ENCODE measurements at regions not wholly inside any gene's neighbourhood (a gene's known extent, or its start where the extent isn't known, plus 50 kb on each side); places are given as distances from the start of the nearest gene placed in this dataset.

- H3K4me3 ChIP-seq (replicated peaks; ENCODE audit: insufficient read depth, low read length): no peak overlapping the region
- DNase-seq (ENCODE audit: low read depth in 1 of 2, low spot score in 1 of 2): no peak
- no peak overlapping the region for H3K27ac ChIP-seq (replicated peaks)
- no peaks in the 10 kb centered on the region for H3K27me3 ChIP-seq (ENCODE audit: insufficient read depth, poor library complexity, severe bottlenecking)
- TF ChIP-seq, protein P1, sequence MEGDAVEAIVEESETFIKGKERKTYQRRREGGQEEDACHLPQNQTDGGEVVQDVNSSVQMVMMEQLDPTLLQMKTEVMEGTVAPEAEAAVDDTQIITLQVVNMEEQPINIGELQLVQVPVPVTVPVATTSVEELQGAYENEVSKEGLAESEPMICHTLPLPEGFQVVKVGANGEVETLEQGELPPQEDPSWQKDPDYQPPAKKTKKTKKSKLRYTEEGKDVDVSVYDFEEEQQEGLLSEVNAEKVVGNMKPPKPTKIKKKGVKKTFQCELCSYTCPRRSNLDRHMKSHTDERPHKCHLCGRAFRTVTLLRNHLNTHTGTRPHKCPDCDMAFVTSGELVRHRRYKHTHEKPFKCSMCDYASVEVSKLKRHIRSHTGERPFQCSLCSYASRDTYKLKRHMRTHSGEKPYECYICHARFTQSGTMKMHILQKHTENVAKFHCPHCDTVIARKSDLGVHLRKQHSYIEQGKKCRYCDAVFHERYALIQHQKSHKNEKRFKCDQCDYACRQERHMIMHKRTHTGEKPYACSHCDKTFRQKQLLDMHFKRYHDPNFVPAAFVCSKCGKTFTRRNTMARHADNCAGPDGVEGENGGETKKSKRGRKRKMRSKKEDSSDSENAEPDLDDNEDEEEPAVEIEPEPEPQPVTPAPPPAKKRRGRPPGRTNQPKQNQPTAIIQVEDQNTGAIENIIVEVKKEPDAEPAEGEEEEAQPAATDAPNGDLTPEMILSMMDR (IDR thresholded peaks at IDR 0.05; ENCODE audit: insufficient read depth, low read length): no peak
These were observed 53.4 kb upstream of the STXBP1 start for GRCh38 chr9:127558581-127559246.

DNA sequence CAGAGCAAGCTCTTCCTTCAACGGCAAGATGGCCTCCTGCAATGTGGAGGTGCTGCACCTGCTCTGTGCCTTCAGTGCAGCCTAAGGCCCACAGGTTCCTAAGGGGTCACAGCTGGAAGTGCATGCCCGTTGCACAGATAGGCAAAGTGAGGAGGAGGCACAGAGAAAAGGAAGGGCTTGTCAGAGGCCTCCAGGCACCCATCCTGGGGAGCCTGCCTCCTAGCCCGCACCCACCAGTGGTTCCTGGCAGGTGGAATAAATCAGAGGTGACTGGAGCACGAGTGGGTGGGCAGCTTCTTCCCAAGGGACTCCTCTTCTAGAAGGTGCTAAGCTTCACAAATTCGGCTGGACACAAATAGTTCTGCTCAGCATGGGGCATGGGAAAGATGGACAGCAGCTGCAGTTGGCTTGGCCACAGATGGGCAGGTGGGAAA, 52.8 kb upstream of the STXBP1 start:
- no peaks in the 10 kb centered on the region for H3K27me3 ChIP-seq (ENCODE audit: insufficient read depth, poor library complexity, severe bottlenecking)
- no peak overlapping the region for H3K27ac ChIP-seq (replicated peaks)
- TF ChIP-seq, protein P1 (IDR thresholded peaks at IDR 0.05; ENCODE audit: insufficient read depth, low read length): no peak
- TF ChIP-seq REST (IDR thresholded peaks at IDR 0.05; ENCODE audit: insufficient replicate concordance, low read depth) (no peak), POLR2AphosphoS5 (IDR thresholded peaks at IDR 0.05; ENCODE audit: low read depth) (no peak), GABPA (IDR thresholded peaks at IDR 0.05; ENCODE audit: low read depth) (no peak), SPI1 (IDR thresholded peaks at IDR 0.05; ENCODE audit: borderline replicate concordance, low read depth) (no peak)
- no peak overlapping the region for H3K4me3 ChIP-seq (replicated peaks; ENCODE audit: insufficient read depth, low read length)
- DNase-seq (ENCODE audit: low read depth in 1 of 2, low spot score in 1 of 2): no peak

- H3K27me3 ChIP-seq (ENCODE audit: insufficient read depth, poor library complexity, severe bottlenecking): no peaks in the 10 kb centered on the region
- peak; percentile 52 to 89 for DNase-seq (ENCODE audit: low read depth in 1 of 2, low spot score in 1 of 2)
- H3K4me3 ChIP-seq (replicated peaks; ENCODE audit: insufficient read depth, low read length): no peak overlapping the region
- H3K27ac ChIP-seq (replicated peaks): no peak overlapping the region
- TF ChIP-seq GABPA (IDR thresholded peaks at IDR 0.05; ENCODE audit: low read depth) (no peak), SPI1 (IDR thresholded peaks at IDR 0.05; ENCODE audit: borderline replicate concordance, low read depth) (peak; percentile 25; the same call in 1 of the 2 replicates)
These were observed 50.4 kb upstream of the STXBP1 start for GRCh38 chr9:127561491-127562278.

Data from HL-60 (cell line).